ENCODE measurements at regions not wholly inside any gene's neighbourhood (a gene's known extent, or its start where the extent isn't known, plus 50 kb on each side); places are given as distances from the start of the nearest gene placed in this dataset.

GRCh38 chr5:173527671-173528070, 88.8 kb downstream of the BOD1 start:
- no peak for DNase-seq (ENCODE audit: low spot score)

DNA sequence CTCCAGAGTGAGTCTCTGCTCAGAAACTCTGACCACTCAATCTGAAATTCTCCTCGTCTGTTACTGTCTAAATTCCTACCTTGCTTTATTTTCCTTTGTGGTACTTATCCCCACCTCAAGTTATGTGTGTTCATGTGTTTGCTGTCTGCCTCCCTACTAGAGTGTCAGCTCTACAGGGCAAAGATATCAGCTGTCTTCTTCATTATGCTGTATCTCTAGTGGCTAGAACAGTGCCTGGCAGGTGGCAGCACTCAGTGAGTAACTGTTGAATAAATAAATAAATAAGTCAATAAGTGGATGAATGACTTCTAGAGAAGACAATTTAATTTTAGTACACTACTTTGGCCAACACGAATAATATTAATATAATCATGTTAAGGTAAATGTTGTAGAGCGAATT, 92.3 kb downstream of the BOD1 start:
- no peak for DNase-seq (ENCODE audit: low spot score)

- no peak for DNase-seq (ENCODE audit: low spot score)
Observed at GRCh38 chr5:173523388-173523787, 93.1 kb downstream of the BOD1 start.

- DNase-seq (ENCODE audit: low spot score): no peak
Observed at GRCh38 chr5:173522518-173522917, 93.9 kb downstream of the BOD1 start.

DNA sequence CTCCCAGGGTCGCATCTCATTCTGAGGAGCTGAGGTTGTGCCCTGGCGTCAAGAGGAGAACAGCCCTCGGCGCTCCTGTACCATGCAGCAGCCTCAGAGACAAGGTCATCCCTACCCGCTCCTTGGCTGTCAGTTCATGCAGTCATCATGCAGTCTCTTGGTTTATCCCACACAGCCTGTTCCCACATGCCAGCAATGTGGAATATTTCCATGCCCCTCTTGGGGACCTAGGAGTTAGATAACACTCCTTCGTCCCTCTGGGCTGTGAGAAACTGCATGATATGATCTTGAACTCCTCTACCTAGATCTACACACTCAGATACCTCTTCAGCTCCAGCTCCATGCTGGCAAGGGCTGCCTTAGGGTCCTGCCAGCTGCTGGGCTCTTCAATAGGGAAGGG, 97.6 kb downstream of the BOD1 start:
- DNase-seq (ENCODE audit: low spot score): no peak

DNA sequence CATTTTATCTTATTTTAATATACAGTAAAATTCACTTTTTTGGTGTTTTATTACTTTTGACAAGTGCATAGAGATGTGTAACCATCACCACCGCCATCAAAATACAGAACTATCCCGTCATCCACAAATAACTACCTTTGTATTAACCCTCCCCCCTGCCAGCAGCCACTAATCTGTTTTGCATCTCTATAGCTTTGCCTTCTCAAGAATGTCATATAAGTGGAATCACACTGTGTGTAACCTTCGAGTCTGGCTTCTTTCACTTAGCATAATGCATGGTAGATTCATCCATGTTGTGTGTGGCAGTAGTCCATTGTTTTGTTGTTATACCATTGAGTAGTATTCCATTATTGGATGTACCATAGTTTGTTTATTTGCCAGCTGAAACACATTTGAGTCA, 98.8 kb downstream of the BOD1 start:
- DNase-seq (ENCODE audit: low spot score): no peak

DNA sequence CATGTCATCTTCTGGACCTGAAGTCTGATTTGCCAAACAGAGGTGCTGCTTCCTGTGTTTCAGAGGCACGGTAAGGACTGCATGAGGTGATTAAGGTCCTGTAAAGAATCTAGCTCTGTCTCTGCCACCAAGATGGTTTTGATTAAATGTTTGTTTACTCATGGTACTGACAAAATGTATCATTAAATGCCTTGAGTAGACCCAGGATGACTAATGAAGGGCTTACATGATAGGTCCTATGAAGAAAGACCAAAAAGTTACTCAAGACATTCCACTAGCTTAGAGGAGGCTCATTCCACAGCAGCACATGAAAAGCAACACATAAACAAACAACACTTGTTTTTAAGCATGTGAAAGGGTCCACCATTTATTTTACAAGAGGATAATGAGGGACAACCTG, 100.9 kb downstream of the BOD1 start:
- no peak for DNase-seq (ENCODE audit: low spot score)

- DNase-seq (ENCODE audit: low spot score): no peak
Observed at GRCh38 chr5:173514661-173515060, 101.8 kb downstream of the BOD1 start.

DNA sequence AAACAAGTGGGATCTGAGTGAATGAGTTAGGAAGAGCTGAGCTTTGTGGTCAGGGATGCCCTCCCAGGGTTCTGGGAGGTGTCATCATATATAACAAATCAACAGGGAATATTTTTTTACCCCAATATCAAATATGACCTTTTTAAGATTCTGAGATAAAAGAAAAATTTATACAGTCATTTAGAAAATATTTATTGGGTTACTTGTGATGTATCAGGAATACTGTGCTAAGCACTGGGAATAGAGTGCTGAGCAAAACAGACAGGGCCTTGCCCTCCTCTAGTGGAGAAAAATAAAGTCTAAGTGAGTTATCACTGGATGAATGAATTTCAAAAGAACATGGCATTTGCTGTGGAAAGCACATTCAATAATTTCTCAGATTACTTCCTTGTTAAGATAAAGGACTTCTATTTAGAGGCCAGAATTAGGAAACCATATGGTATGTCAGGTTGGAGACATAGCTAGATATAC, 102.9 kb downstream of the BOD1 start:
- DNase-seq (ENCODE audit: low spot score): no peak

GRCh38 chr5:173512637-173513435, 103.6 kb downstream of the BOD1 start:
- DNase-seq (ENCODE audit: low spot score): no peak

DNA sequence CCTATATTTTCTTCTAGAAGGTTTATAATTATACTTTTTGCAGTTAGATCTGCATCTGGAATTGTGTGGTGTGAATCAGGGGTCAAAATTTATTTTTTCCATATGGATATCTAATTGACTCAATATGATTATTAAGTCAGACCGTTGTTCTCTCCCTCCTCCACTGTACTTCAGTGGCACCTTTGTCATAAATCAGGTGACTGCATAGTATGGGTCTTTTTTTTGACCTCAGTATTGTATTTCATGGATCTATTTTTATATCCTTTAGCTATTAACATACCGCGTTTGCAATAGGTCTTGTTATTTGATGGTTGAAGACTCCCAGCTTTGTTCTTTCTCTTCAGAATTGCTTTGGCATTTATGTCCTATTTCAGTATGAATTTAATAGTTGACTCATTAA, 107.4 kb downstream of the BOD1 start:
- no peak for DNase-seq (ENCODE audit: low spot score)

GRCh38 chr5:173507171-173507570, 109.3 kb downstream of the BOD1 start:
- no peak for DNase-seq (ENCODE audit: low spot score)

- no peak for DNase-seq (ENCODE audit: low spot score)
Observed at GRCh38 chr5:173505634-173506033, 110.8 kb downstream of the BOD1 start.

DNA sequence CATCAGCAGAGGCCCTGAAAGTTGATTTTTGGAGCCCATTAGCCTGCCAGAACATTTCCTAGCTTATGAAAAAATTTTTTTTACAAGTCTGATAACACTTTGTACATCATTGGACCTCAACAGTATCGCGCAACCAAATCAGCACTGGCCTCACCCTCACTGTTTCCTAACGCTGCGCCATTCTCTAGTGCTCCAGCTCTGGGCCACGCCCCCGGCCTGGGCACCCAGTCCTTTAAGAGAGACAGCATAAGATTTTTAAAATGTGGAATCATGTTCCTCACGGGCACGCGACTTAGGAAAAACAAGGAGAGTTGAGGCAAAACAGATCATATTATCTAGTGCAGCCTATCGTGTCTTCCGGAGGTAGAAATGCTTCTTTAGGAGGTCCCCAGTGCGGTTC, 114.5 kb downstream of the BOD1 start:
- no peak for DNase-seq (ENCODE audit: low spot score)

DNA sequence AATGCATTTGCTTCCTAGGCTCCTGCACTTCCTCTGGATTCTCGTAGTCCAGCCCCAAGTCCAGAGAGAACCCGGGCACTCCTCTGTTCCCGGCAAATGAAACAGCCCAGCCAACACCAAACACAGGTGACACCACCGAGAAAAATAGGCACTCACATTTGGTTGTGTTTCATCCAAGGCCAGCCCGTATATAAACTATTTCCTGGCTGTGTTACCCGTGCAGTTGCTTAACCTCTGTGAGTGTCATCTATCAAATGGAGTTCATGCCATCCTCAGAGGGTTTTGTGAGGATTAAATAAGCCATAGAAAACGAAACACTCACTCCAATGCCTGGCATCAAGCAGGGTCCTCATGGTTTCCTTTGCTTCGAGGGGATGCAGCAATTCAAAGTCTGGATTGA, 115.2 kb downstream of the BOD1 start:
- DNase-seq (ENCODE audit: low spot score): no peak

DNA sequence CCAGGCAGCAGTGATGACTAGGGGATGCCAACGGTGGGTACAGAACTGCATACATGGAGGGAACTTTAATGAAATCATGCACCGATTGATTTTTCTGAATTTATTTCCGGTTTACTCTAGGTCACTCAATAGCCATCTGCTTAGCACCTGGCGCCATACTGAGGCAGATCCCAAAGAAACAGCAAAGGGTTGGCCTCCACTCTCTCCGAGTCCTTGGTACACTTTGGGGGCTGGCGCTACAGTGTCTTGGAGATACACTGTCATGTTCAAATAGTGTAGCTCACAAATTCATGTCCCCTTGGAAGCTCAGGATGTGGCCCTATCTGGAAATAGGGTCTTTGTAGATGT, 116.3 kb downstream of the BOD1 start:
- no peak for DNase-seq (ENCODE audit: low spot score)

- DNase-seq (ENCODE audit: low spot score): no peak
Observed at GRCh38 chr5:173499471-173500212, 116.8 kb downstream of the BOD1 start.

GRCh38 chr5:173498739-173499470, 117.5 kb downstream of the BOD1 start:
- no peak for DNase-seq (ENCODE audit: low spot score)

DNA sequence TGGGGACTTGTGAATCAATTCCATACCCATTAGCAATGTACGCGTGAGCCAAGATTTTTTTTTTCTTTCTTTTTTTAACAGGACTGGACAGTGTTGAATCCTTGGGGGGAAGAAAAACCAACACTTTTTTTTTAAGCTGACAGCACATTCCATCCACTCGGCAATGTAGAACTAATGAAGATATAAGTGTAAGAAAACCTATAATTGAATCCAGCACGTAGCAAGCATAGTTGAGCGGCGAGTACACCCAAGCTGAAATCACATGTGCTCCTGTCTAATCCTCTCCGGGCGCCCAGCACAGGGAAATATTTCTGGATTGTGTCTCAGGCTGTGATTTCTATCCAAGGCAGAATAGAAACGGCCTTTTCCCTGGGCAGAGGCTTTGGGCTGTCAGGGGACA, 118.2 kb downstream of the BOD1 start:
- no peak for DNase-seq (ENCODE audit: low spot score)

GRCh38 chr5:173497685-173498084, 118.8 kb downstream of the BOD1 start:
- no peak for DNase-seq (ENCODE audit: low spot score)

GRCh38 chr5:173496883-173497255, 119.6 kb downstream of the BOD1 start:
- DNase-seq (ENCODE audit: low spot score): no peak

DNA sequence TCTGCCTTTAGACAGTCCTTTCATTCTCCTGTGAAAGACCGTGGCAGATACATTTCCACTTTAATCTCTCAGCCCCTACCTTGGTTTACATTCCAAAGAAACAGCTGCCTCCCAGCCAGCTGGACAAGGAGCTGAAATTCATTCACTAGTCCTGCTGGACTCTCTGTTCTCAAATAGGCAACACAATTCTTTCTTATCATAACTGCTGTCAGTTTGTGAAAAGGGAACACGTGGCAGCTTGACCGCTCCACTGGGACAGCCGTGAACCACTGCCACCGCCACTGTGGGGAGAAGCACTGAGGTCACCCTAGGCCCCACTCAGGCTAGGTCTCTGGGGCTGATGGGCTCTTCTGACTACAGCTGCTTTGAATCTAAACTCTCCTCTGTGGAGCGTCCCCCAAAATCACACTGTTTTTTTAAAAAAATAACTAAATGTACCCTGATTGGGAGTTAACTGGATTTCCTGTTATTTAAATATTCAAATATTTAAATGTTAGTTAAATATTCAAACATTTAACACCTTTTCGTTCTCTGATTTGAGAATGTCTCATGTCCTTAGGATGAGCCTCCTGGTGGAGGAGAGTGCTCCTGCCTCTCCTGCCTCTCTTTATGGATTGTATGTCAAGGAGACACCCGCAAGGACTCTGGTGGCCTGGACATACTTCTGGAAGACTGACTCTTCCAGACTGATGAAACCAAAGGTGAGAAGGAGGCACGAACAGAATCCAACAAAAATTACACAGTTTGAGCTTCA, 120.1 kb downstream of the BOD1 start:
- no peak for DNase-seq (ENCODE audit: low spot score)
